PC-3 (cell line): ENCODE measurements at regions not wholly inside any gene's neighbourhood (a gene's known extent, or its start where the extent isn't known, plus 50 kb on each side); places are given as distances from the start of the nearest gene placed in this dataset.
A peak's percentile ranks its signal among the peaks of the same experiment; 100 is the strongest.

Source experiments
- ATAC-seq: fragments of 200-7000 bp; cut with Tn5 transposase; 2 replicates; pipeline ENCODE4 v1.9.1; 2020; ENCODE audit warnings: mild to moderate bottlenecking, moderate library complexity
- BruUV-seq: library from RNA; stranded (reverse); fragments of 400-500 nt; replicated peaks from 2 replicates; lab custom pipeline; 2021; lab: Mats Ljungman, UMichigan
- CTCF ChIA-PET: fragments of 300-600 bp; sonication (Branson Sonifier 250); formaldehyde crosslinking; loops from one replicate; lab custom pipeline; 2022; ENCODE audit warnings: antibody characterized with exemption; lab: Charles Lee
- POLR2A ChIA-PET: fragments of 300-600 bp; sonication (Branson Sonifier 250); formaldehyde crosslinking; loops from one replicate; lab custom pipeline; 2022; ENCODE audit warnings: antibody characterized with exemption; ENCODE audit not compliant: unreplicated experiment; lab: Charles Lee
- DNase-seq: peaks from one replicate; pipeline ENCODE4 v3.0.0-alpha.2; 2015
- H2AFZ ChIP-seq: fragments of 300-600 bp; sonication (generic); 2 replicates; pipeline ENCODE4 v1.6.0; 2016; ENCODE audit warnings: antibody characterized with exemption, low read length
- H3F3A ChIP-seq: fragments of 300-600 bp; sonication (generic); one replicate; pipeline ENCODE4 v1.6.0; 2017; ENCODE audit warnings: antibody characterized with exemption, low read length, control low read depth, mild to moderate bottlenecking; ENCODE audit not compliant: unreplicated experiment
- H3K27ac ChIP-seq: fragments of 300-600 bp; sonication (generic); 2 replicates; pipeline ENCODE4 v1.5.1; 2016; ENCODE audit warnings: mild to moderate bottlenecking, low read length
- H3K27me3 ChIP-seq: fragments of 300-600 bp; sonication (generic); 2 replicates; pipeline ENCODE4 v1.6.1; 2016; ENCODE audit warnings: low read length, mixed read lengths
- H3K36me3 ChIP-seq: fragments of 300-600 bp; sonication (generic); 2 replicates; pipeline ENCODE4 v1.6.1; 2016; ENCODE audit warnings: low read depth, mixed run types, low read length, mixed read lengths
- H3K4me1 ChIP-seq: fragments of 300-600 bp; sonication (generic); 2 replicates; pipeline ENCODE4 v1.5.1; 2016; ENCODE audit warnings: low read length; ENCODE audit not compliant: insufficient read depth
- H3K4me2 ChIP-seq: fragments of 300-600 bp; sonication (generic); 2 replicates; pipeline ENCODE4 v1.6.0; 2016; ENCODE audit warnings: low read length
- H3K4me3 ChIP-seq: fragments of 300-600 bp; sonication (generic); 2 replicates; pipeline ENCODE4 v1.5.1; 2016; ENCODE audit warnings: mild to moderate bottlenecking, low read length, mixed read lengths
- H3K79me2 ChIP-seq: fragments of 300-600 bp; sonication (generic); 2 replicates; pipeline ENCODE4 v1.6.1; 2017; ENCODE audit warnings: low read length, mixed read lengths
- H3K9ac ChIP-seq: fragments of 300-600 bp; sonication (generic); 2 replicates; pipeline ENCODE4 v1.6.0; 2016; ENCODE audit warnings: mild to moderate bottlenecking, low read length
- H3K9me2 ChIP-seq: fragments of 300-600 bp; sonication (generic); replicated peaks from 2 replicates; pipeline ENCODE4 v1.6.1; 2016; ENCODE audit warnings: mixed run types, low read length, mixed read lengths
- H3K9me3 ChIP-seq: fragments of 300-600 bp; sonication (generic); 2 replicates; pipeline ENCODE4 v1.6.1; 2016; ENCODE audit warnings: low read length, mixed read lengths
- H4K20me1 ChIP-seq: fragments of 300-600 bp; sonication (generic); 2 replicates; pipeline ENCODE4 v1.6.1; 2016; ENCODE audit warnings: low read length, mixed read lengths
- CTCF ChIP-seq: fragments of 300-600 bp; sonication (generic); conservative IDR thresholded peaks from 2 replicates; pipeline ENCODE4 v1.5.1; 2017; ENCODE audit warnings: antibody characterized with exemption, low read depth, mild to moderate bottlenecking, low read length
- EZH2 ChIP-seq: fragments of 300-600 bp; sonication (generic); IDR thresholded peaks from one replicate; pipeline ENCODE4 v1.6.1; 2017; ENCODE audit warnings: antibody characterized with exemption, mild to moderate bottlenecking, low read length; ENCODE audit not compliant: unreplicated experiment
- EZH2phosphoT487 ChIP-seq: fragments of 300-600 bp; sonication (generic); IDR thresholded peaks from 2 replicates; pipeline ENCODE4 v1.6.1; 2018; ENCODE audit warnings: mild to moderate bottlenecking, antibody characterized with exemption, low read length, borderline replicate concordance
- intact Hi-C: fragments of 100-400 bp; cut with micrococcal nuclease; formaldehyde crosslinking; loops from 2 replicates; pipeline ENCODE4 v1.9.0; 2023

- no peaks in the 10 kb centered on the region for H3K27me3 ChIP-seq
These were observed 206.1 kb downstream of the SUCLA2 start for GRCh38 chr13:47794963-47795362.

GRCh38 chr13:47790755-47791154 lies 210.3 kb downstream of the SUCLA2 start:
- H3K79me2 ChIP-seq = no peaks in the 10 kb centered on the region
- no peaks in the 10 kb centered on the region for H3F3A ChIP-seq
- no peaks in the 10 kb centered on the region for H3K4me1 ChIP-seq
- TF ChIP-seq EZH2phosphoT487 (no peak), EZH2 (no peak), CTCF (no peak)
- H3K9ac ChIP-seq = no peak overlapping the region
- H3K27ac ChIP-seq = no peak overlapping the region
- DNase-seq = no peak
- H3K9me3 ChIP-seq = no peaks in the 10 kb centered on the region
- no TSS peak for BruUV-seq
- ChIA-PET POLR2A (no interaction called here), CTCF (no interaction called here)
- H3K9me2 ChIP-seq = no peaks in the 10 kb centered on the region
- intact Hi-C loops = no loop called here
- no peak overlapping the region for H2AFZ ChIP-seq
- no peaks in the 10 kb centered on the region for H3K27me3 ChIP-seq
- no peak overlapping the region for H3K4me2 ChIP-seq
- ATAC-seq = no peak
- no peak overlapping the region for H3K4me3 ChIP-seq
- no peaks in the 10 kb centered on the region for H4K20me1 ChIP-seq
- H3K36me3 ChIP-seq = no peaks in the 10 kb centered on the region

More at GRCh38 chr13:47794963-47795362, 206.1 kb downstream of the SUCLA2 start:
- H3K9me3 ChIP-seq = no peaks in the 10 kb centered on the region
- H3K4me1 ChIP-seq = no peaks in the 10 kb centered on the region
- no TSS peak for BruUV-seq
- H3K4me2 ChIP-seq = no peak overlapping the region
- H3K9ac ChIP-seq = no peak overlapping the region
- H2AFZ ChIP-seq = no peak overlapping the region
- H3K27ac ChIP-seq = no peak overlapping the region
- H3F3A ChIP-seq = no peaks in the 10 kb centered on the region
- peak; percentile 29 for DNase-seq
- no peak overlapping the region for H3K4me3 ChIP-seq
- CTCF ChIA-PET = no interaction called here
- H4K20me1 ChIP-seq = no peaks in the 10 kb centered on the region
- POLR2A ChIA-PET = no interaction called here
- no peaks in the 10 kb centered on the region for H3K79me2 ChIP-seq
- TF ChIP-seq EZH2phosphoT487 (no peak), CTCF (peak; percentile 61)
- H3K9me2 ChIP-seq = no peaks in the 10 kb centered on the region
- H3K36me3 ChIP-seq = no peaks in the 10 kb centered on the region
- ATAC-seq = no peak
- intact Hi-C loops = no loop called here

GRCh38 chr13:47788844-47789243 lies 212.2 kb downstream of the SUCLA2 start:
- intact Hi-C loops = no loop called here
- no peak overlapping the region for H3K4me3 ChIP-seq
- H3K79me2 ChIP-seq = no peaks in the 10 kb centered on the region
- ATAC-seq (no peak), DNase-seq (no peak)
- no peaks in the 10 kb centered on the region for H3K36me3 ChIP-seq
- ChIA-PET CTCF (no interaction called here), POLR2A (no interaction called here)
- H3K27me3 ChIP-seq = no peaks in the 10 kb centered on the region
- TF ChIP-seq EZH2phosphoT487 (no peak), EZH2 (no peak), CTCF (no peak)
- H2AFZ ChIP-seq = no peak overlapping the region
- no peaks in the 10 kb centered on the region for H3F3A ChIP-seq
- H3K9ac ChIP-seq = no peak overlapping the region
- no peaks in the 10 kb centered on the region for H3K9me2 ChIP-seq
- H4K20me1 ChIP-seq = no peaks in the 10 kb centered on the region
- H3K9me3 ChIP-seq = no peaks in the 10 kb centered on the region
- no peak overlapping the region for H3K27ac ChIP-seq
- no peaks in the 10 kb centered on the region for H3K4me1 ChIP-seq
- BruUV-seq = no TSS peak
- H3K4me2 ChIP-seq = no peak overlapping the region
